ENCODE measurements at regions not wholly inside any gene's neighbourhood (a gene's known extent, or its start where the extent isn't known, plus 50 kb on each side); places are given as distances from the start of the nearest gene placed in this dataset.

- Histone ChIP-seq H3K27ac (no peak overlapping the region), H3K36me3 (no peaks in the 10 kb centered on the region), H3K4me3 (no peak overlapping the region), H3K4me1 (no peaks in the 10 kb centered on the region), H3K27me3 (no peaks in the 10 kb centered on the region), H3K9me3 (no peaks in the 10 kb centered on the region)
- peak in 1 of 3 donors; percentile 32 for DNase-seq
- TF ChIP-seq POLR2A (IDR thresholded peaks at IDR 0.05) = no peak
- no peak for TF ChIP-seq CTCF (IDR thresholded peaks at IDR 0.05)
These were observed 58.6 kb upstream of the WASF3 start for GRCh38 chr13:26498656-26499601.

DNA sequence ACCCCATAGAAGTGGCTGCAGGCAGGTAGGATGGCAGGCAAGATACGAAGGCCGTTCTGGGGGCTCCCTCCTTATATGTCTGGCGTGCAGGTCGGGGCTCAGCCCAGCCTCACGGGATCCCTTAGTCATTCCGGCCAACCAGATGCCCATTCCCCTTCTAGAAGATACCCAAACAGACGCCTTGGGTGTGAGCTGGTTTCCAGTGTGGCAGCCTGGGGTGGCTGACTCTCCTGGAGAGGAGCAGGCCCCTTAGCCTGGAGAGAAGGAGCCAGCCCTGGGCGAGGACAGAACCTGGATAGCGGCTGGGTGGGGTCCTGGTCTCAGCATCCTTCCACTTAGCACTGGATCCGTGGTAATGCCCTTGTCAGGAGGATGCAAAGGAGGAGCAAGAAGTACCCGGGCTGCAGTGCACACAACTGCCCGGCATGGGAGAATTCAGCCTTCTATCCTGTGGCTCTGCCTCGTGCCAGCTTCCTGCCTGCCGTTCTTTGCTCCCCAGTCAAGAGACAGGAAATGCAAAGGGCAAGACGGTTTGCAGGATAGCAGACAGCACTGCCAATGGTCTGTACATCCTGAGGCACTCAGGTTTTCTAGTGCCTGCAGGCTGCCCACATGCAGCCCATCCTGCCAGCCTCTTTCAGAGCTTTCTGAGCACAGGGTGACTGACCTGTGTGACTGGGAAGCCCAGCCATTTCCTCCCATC lies 56.7 kb upstream of the WASF3 start:
- Histone ChIP-seq H3K9me3 (no peaks in the 10 kb centered on the region), H3K4me3 (no peak overlapping the region), H3K27me3 (no peaks in the 10 kb centered on the region), H3K36me3 (no peaks in the 10 kb centered on the region), H3K4me1 (no peaks in the 10 kb centered on the region), H3K27ac (no peak overlapping the region)
- TF ChIP-seq CTCF (IDR thresholded peaks at IDR 0.05) = no peak
- TF ChIP-seq POLR2A (IDR thresholded peaks at IDR 0.05) = no peak
- no peak for DNase-seq

GRCh38 chr13:26501641-26502040 lies 55.8 kb upstream of the WASF3 start:
- no peaks in the 10 kb centered on the region for H3K9me3 ChIP-seq
- no peaks in the 10 kb centered on the region for H3K27me3 ChIP-seq
- no peak for DNase-seq
- TF ChIP-seq POLR2A (IDR thresholded peaks at IDR 0.05) = no peak
- TF ChIP-seq CTCF (IDR thresholded peaks at IDR 0.05) = no peak
- no peaks in the 10 kb centered on the region for H3K4me1 ChIP-seq
- H3K4me3 ChIP-seq = no peak overlapping the region
- H3K27ac ChIP-seq = no peak overlapping the region
- H3K36me3 ChIP-seq = no peaks in the 10 kb centered on the region

DNA sequence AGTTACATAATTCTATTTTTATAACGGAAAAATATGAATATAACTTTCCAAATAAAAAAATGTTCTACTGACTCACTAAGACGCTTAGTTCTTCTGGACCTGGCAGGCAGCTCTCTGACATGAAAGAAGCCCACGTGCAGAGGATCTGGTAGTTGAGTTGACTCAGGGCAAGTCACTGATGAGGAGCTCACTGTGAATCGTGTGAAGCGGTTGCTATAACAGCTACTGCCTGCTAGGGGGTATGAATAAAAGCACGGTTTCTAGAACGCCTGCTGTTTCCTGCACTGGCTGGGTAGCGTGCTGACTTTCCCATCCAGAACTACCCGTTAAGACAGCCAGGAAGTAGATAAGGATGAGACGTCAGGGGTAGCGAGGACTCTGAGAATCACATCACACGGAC lies 54.7 kb upstream of the WASF3 start:
- H3K9me3 ChIP-seq = no peaks in the 10 kb centered on the region
- no peaks in the 10 kb centered on the region for H3K27me3 ChIP-seq
- no peak overlapping the region for H3K27ac ChIP-seq
- no peak for DNase-seq
- H3K36me3 ChIP-seq = no peaks in the 10 kb centered on the region
- no peaks in the 10 kb centered on the region for H3K4me1 ChIP-seq
- no peak for TF ChIP-seq POLR2A (IDR thresholded peaks at IDR 0.05)
- TF ChIP-seq CTCF (IDR thresholded peaks at IDR 0.05) = no peak
- H3K4me3 ChIP-seq = no peak overlapping the region

GRCh38 chr13:26503826-26504594 lies 53.5 kb upstream of the WASF3 start:
- Histone ChIP-seq H3K27ac (no peak overlapping the region), H3K4me3 (no peak overlapping the region), H3K36me3 (no peaks in the 10 kb centered on the region), H3K27me3 (no peaks in the 10 kb centered on the region), H3K9me3 (no peaks in the 10 kb centered on the region), H3K4me1 (no peaks in the 10 kb centered on the region)
- DNase-seq = no peak
- TF ChIP-seq CTCF (IDR thresholded peaks at IDR 0.05) (no peak), POLR2A (IDR thresholded peaks at IDR 0.05) (no peak)
